ENCODE measurements at regions not wholly inside any gene's neighbourhood (a gene's known extent, or its start where the extent isn't known, plus 50 kb on each side); places are given as distances from the start of the nearest gene placed in this dataset.

DNA sequence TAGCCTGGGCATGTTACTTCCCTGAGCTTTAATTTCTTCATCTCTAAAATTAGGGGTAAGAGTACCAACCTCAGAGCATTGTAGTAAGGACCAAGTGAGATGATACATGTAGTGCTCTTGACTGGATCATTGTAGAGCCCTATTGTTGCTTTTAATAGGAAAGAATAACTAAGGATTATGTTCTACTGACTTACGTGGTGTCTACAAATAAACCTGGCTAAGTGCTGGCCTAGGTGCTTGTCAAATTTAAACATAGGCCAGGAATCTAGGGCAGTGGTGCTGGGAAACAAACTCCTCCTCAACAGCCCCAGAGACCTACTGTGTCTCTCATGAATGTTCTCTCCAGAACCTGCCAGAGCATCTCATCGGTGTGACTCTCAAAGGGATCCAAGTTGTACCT lies 69.4 kb downstream of the ABCC12 start (continued):
- no peak for TF ChIP-seq SRF (IDR thresholded peaks at IDR 0.05; ENCODE audit: low read depth, low read length)
- no peak for TF ChIP-seq ASH2L (IDR thresholded peaks at IDR 0.05; ENCODE audit: low read length)
